ENCODE measurements at regions not wholly inside any gene's neighbourhood (a gene's known extent, or its start where the extent isn't known, plus 50 kb on each side); places are given as distances from the start of the nearest gene placed in this dataset.

GRCh38 chr19:28537079-28537478 is 675.9 kb downstream of the UQCRFS1 start:
- peaks cover 13 to 17% of the 10 kb centered on the region in 2 experiments for H3K9me3 Mint-ChIP-seq
- H2AFZ ChIP-seq (ENCODE audit: low read length): no peak overlapping the region
- H2BK12ac ChIP-seq (ENCODE audit: insufficient read length, low read depth, low read length): no peak overlapping the region
- no peak overlapping the region for H2BK20ac ChIP-seq (ENCODE audit: low read depth, low read length, poor library complexity, severe bottlenecking)
- no peak for TF ChIP-seq CTCF (conservative IDR thresholded peaks at IDR 0.05)
- no peaks in the 10 kb centered on the region for H3K9me3 ChIP-seq (ENCODE audit: control insufficient read depth, low read depth, low read length)
- H2BK15ac ChIP-seq (ENCODE audit: low read depth, low read length): no peak overlapping the region
- WGBS (ENCODE audit: extremely low coverage, insufficient read length, low lambda C conversion rate): no CpG with 5 or more reads among the region's 2 CpGs
- no peak overlapping the region for H4K91ac ChIP-seq (ENCODE audit: insufficient read length, low read depth, low read length)
- no peak overlapping the region for H4K5ac ChIP-seq (ENCODE audit: insufficient read length, low read depth, low read length)
- H3K36me3 Mint-ChIP-seq (ENCODE audit: insufficient read depth in 1 of 3, low read depth in 3 of 3): peaks cover 2 to 11% (median 4%) of the 10 kb centered on the region in 3 experiments; a peak in 5 of 7 replicates
- no peaks in the 10 kb centered on the region for H3K79me1 ChIP-seq (ENCODE audit: insufficient read depth, low read depth, low read length, poor library complexity, severe bottlenecking)
- H3K18ac ChIP-seq (ENCODE audit: insufficient read length, low read depth, low read length): no peak overlapping the region
- H3K56ac ChIP-seq (ENCODE audit: insufficient read length, low read depth, low read length): no peak overlapping the region
- no peak overlapping the region for H3K23ac ChIP-seq (ENCODE audit: insufficient read length, low read depth, low read length)
- no peak overlapping the region for H2BK5ac ChIP-seq (ENCODE audit: insufficient read length, low read length)
- H4K8ac ChIP-seq (replicated peaks; ENCODE audit: insufficient read length, low read depth, low read length): no peak overlapping the region
- no peaks in the 10 kb centered on the region for H3K79me2 ChIP-seq (ENCODE audit: insufficient read depth, low read length)
- H3K9ac ChIP-seq (ENCODE audit: extremely low read depth, insufficient read length, low read length): no peak overlapping the region
- H3K4me2 ChIP-seq (ENCODE audit: insufficient read depth, insufficient read length, low read length): no peak overlapping the region
- H3K27ac ChIP-seq (ENCODE audit: insufficient read length, low read depth, low read length): no peak overlapping the region
- no peaks in the 10 kb centered on the region for H3K27me3 ChIP-seq (ENCODE audit: insufficient read depth, low read length)
- H3K4me1 ChIP-seq (ENCODE audit: insufficient read depth, low read length): no peaks in the 10 kb centered on the region
- H4K20me1 ChIP-seq (ENCODE audit: control insufficient read depth, insufficient read depth, insufficient read length): no peaks in the 10 kb centered on the region
- H3K4ac ChIP-seq (ENCODE audit: low read depth, low read length): no peak overlapping the region
- no peak overlapping the region for H3K14ac ChIP-seq (ENCODE audit: insufficient read depth, low read length)
- H2AK5ac ChIP-seq (ENCODE audit: insufficient read length, low read length): no peak overlapping the region
- H3K4me1 Mint-ChIP-seq: peaks cover 0 to 2% of the 10 kb centered on the region in 2 experiments; a peak in 1 of 4 replicates
- DNase-seq: no peak
- H3T11ph ChIP-seq (ENCODE audit: low read length): no peak overlapping the region
- H3K4me3 Mint-ChIP-seq: no peak overlapping the region
- H3K27me3 Mint-ChIP-seq (ENCODE audit: low read depth): no peaks in the 10 kb centered on the region
- no peak overlapping the region for H2BK120ac ChIP-seq (ENCODE audit: low read depth, low read length, poor library complexity, severe bottlenecking)
- H3K27ac Mint-ChIP-seq: no peak overlapping the region
- H3K23me2 ChIP-seq (ENCODE audit: insufficient read length, low read depth, low read length, poor library complexity, severe bottlenecking): no peaks in the 10 kb centered on the region
